Endothelial cell of umbilical vein (primary cell): ENCODE measurements at regions not wholly inside any gene's neighbourhood (a gene's known extent, or its start where the extent isn't known, plus 50 kb on each side); places are given as distances from the start of the nearest gene placed in this dataset.

ENCODE experiments used
- BruUV-seq: library from RNA; stranded (reverse); fragments of 400-500 nt; replicated peaks from 2 replicates; lab custom pipeline; 2021; lab: Mats Ljungman, UMichigan
- CTCF ChIA-PET: fragments of 300-600, 350-600 bp; sonication (Branson Sonifier 250); formaldehyde crosslinking; loops from one replicate; lab custom pipeline; 2021; ENCODE audit warnings: antibody characterized with exemption, inconsistent platforms; lab: Charles Lee
- POLR2A ChIA-PET: fragments of 300-600, 350-600 bp; sonication (Branson Sonifier 250); formaldehyde crosslinking; loops from one replicate; lab custom pipeline; 2021; ENCODE audit warnings: antibody characterized with exemption, inconsistent platforms; lab: Charles Lee
- DNase-seq: peaks from one replicate; pipeline ENCODE4 v3.0.0-alpha.2; 2011; ENCODE audit warnings: low read depth, low spot score
- FAIRE-seq: peaks from 2 replicates; lab custom pipeline; 2011; peaks lifted over from hg19 to GRCh38; lab: Jason Lieb, UNC
- H2AFZ ChIP-seq: 2 replicates; pipeline ENCODE4 v1.6.0; 2012; ENCODE audit warnings: low read depth, low read length, control low read depth, inconsistent platforms
- H3K27ac ChIP-seq: 2 replicates; pipeline ENCODE4 v1.5.1; 2011; ENCODE audit warnings: low read depth, mild to moderate bottlenecking, control low read depth, low read length, moderate library complexity; ENCODE audit not compliant: insufficient read depth
- H3K27me3 ChIP-seq, 2 experiments: 2 replicates each; pipeline versions ENCODE4 v1.6.0 to v1.6.1; 2011; ENCODE audit warnings: low read length in 2 of 2, mixed read lengths in 1 of 2; ENCODE audit not compliant: control insufficient read depth in 2 of 2, insufficient read depth in 2 of 2
- H3K36me3 ChIP-seq, 2 experiments: 2 replicates in 1 of 2; 3 replicates in 1 of 2; pipeline ENCODE4 v1.5.1; 2011; ENCODE audit warnings: low read length in 2 of 2, mild to moderate bottlenecking in 1 of 2, moderate library complexity in 1 of 2; ENCODE audit not compliant: control insufficient read depth in 2 of 2, insufficient read depth in 2 of 2; ENCODE audit errors: extremely low read depth in 1 of 2
- H3K4me1 ChIP-seq: 3 replicates; pipeline ENCODE4 v1.5.1; 2011; ENCODE audit warnings: mild to moderate bottlenecking, low read length; ENCODE audit not compliant: control insufficient read depth, insufficient read depth; ENCODE audit errors: extremely low read depth
- H3K4me2 ChIP-seq: 2 replicates; pipeline ENCODE4 v1.6.1; 2011; ENCODE audit warnings: low read length, control low read depth, mixed read lengths; ENCODE audit not compliant: insufficient read depth
- H3K4me3 ChIP-seq, 3 experiments: fragments of 200-600 bp in 1 of 3; sonication (generic), shearing (Covaris generic) in 1 of 3; replicated peaks in 1 of 3; 2 replicates each; pipeline ENCODE4 v1.5.1; 2011 to 2016; ENCODE audit warnings: control low read depth in 3 of 3, low read length in 3 of 3, mild to moderate bottlenecking in 2 of 3, inconsistent platforms in 1 of 3, low read depth in 1 of 3, moderate library complexity in 1 of 3; ENCODE audit not compliant: insufficient read depth in 1 of 3
- H3K79me2 ChIP-seq: 2 replicates; pipeline ENCODE4 v1.6.0; 2012; ENCODE audit warnings: low read length, inconsistent platforms; ENCODE audit not compliant: control insufficient read depth, insufficient read depth
- H3K9ac ChIP-seq: replicated peaks from 2 replicates; pipeline ENCODE3; 2011; ENCODE audit warnings: low read length, control low read depth; ENCODE audit not compliant: insufficient read depth; ENCODE audit errors: extremely low read depth
- H3K9me1 ChIP-seq: replicated peaks from 3 replicates; pipeline ENCODE4 v1.6.0; 2011; ENCODE audit warnings: mild to moderate bottlenecking, low read length; ENCODE audit not compliant: control insufficient read depth, insufficient read depth; ENCODE audit errors: extremely low read depth
- H3K9me3 ChIP-seq: replicated peaks from 2 replicates; pipeline ENCODE4 v1.5.1; 2012; ENCODE audit warnings: low read length, inconsistent platforms; ENCODE audit not compliant: control insufficient read depth, insufficient read depth
- H4K20me1 ChIP-seq: replicated peaks from 2 replicates; pipeline ENCODE3; 2011; ENCODE audit warnings: mild to moderate bottlenecking, low read length; ENCODE audit not compliant: control insufficient read depth, insufficient read depth; ENCODE audit errors: extremely low read depth
- FOS ChIP-seq: IDR thresholded peaks from 2 replicates; pipeline ENCODE4 v1.6.1; 2011; ENCODE audit warnings: mild to moderate bottlenecking, low read length, moderate library complexity, borderline replicate concordance; ENCODE audit not compliant: insufficient read depth
- GATA2 ChIP-seq: IDR thresholded peaks from 2 replicates; pipeline ENCODE4 v1.7.0; 2011; ENCODE audit warnings: low read depth, mild to moderate bottlenecking, moderate library complexity, mixed read lengths, low read length; ENCODE audit not compliant: insufficient read length, insufficient read depth
- JUN ChIP-seq: IDR thresholded peaks from 2 replicates; pipeline ENCODE4 v1.6.1; 2011; ENCODE audit warnings: borderline replicate concordance, low read depth; ENCODE audit not compliant: insufficient read length, insufficient read depth
- POLR2A ChIP-seq: IDR thresholded peaks from 2 replicates; pipeline ENCODE4 v1.6.1; 2012; ENCODE audit warnings: low read depth, mild to moderate bottlenecking, control low read depth, low read length
- POLR2AphosphoS5 ChIP-seq: IDR thresholded peaks from 2 replicates; pipeline ENCODE4 v1.6.1; 2012; ENCODE audit warnings: low read depth, mild to moderate bottlenecking, control low read depth, low read length, moderate library complexity; ENCODE audit not compliant: insufficient read depth
- dilution Hi-C: fragments of 300-500 bp; cut with MboI; formaldehyde crosslinking; loops from one replicate; pipeline ENCODE4 v1.15.0; 2019; ENCODE audit warnings: low sequenced_read_pairs; ENCODE audit not compliant: extremely low pct_ligation_motif_present
- intact Hi-C: fragments of 100-400 bp; cut with micrococcal nuclease; formaldehyde crosslinking; loops from one replicate; pipeline ENCODE4 v1.10.0; 2022
- TF ChIP-seq, protein P1 (sequence below): IDR thresholded peaks from 2 replicates; pipeline ENCODE4 v1.6.1; 2011; ENCODE audit not compliant: insufficient read depth, insufficient read length

DNA sequence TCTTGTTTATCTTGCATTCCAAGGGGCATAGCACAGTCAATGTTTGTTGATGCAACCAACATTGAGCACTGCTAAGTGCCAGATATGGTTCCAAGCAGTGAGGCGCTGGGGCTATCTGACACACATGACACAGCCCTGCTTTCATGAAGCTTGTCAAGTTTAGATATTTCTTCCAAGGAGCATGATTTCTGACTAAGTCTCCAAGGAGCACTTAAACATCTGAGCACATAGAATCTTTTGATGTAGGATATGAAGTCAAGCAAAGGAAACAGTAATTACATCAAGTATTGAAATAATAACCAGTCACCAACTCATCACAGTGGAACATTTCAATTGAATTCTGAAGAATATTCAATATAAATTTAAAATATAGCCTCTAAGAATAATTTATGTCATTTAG is 177.8 kb upstream of the USP15 start:
- H3K27me3 ChIP-seq, result no peaks in the 10 kb centered on the region
- ChIA-PET CTCF (no interaction called here), POLR2A (no interaction called here)
- H3K9ac ChIP-seq, result no peak overlapping the region
- no peaks in the 10 kb centered on the region for H3K36me3 ChIP-seq
- H3K79me2 ChIP-seq, result no peaks in the 10 kb centered on the region
- TF ChIP-seq GATA2 (no peak), FOS (no peak)
- no peaks in the 10 kb centered on the region for H4K20me1 ChIP-seq
- no TSS peak for BruUV-seq
- no peak overlapping the region for H3K4me3 ChIP-seq
- no peak overlapping the region for H3K27ac ChIP-seq
- H3K4me2 ChIP-seq, result no peak overlapping the region
- H3K9me1 ChIP-seq, result no peaks in the 10 kb centered on the region
- FAIRE-seq (no peak), DNase-seq (no peak)
- no peaks in the 10 kb centered on the region for H3K9me3 ChIP-seq
- intact Hi-C loops, result no loop called here
- H2AFZ ChIP-seq, result no peak overlapping the region
- dilution Hi-C loops, result no loop called here
- no peaks in the 10 kb centered on the region for H3K4me1 ChIP-seq

DNA sequence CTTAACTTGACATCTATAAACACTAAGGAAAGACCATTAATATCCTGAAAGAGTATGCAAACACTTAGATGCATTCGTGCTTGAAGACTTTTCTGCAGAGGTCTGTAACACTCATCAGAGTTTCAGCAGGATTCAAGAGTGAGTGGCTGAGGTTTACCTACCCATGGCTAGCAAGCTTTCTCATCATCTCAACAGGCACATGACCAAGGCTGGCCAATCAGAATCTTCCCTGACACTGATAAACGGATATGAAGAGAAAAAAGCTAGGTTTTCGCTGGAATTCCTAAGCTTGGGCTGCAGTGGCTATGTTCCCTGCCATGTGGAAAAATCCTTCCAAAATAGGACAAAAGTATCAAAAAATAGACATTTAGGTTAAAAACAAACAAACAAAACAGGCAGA is 162.1 kb upstream of the USP15 start:
- no peak overlapping the region for H3K4me3 ChIP-seq
- no peaks in the 10 kb centered on the region for H3K4me1 ChIP-seq
- no peak overlapping the region for H2AFZ ChIP-seq
- no peaks in the 10 kb centered on the region for H3K36me3 ChIP-seq
- CTCF ChIA-PET, result no interaction called here
- H3K79me2 ChIP-seq, result no peaks in the 10 kb centered on the region
- POLR2A ChIA-PET, result no interaction called here
- no peak overlapping the region for H3K27ac ChIP-seq
- intact Hi-C loops (no loop called here), dilution Hi-C loops (no loop called here)
- no peaks in the 10 kb centered on the region for H3K27me3 ChIP-seq
- no peak overlapping the region for H3K4me2 ChIP-seq
- H3K9ac ChIP-seq, result no peak overlapping the region
- BruUV-seq, result no TSS peak
- DNase-seq, result no peak
- no peaks in the 10 kb centered on the region for H4K20me1 ChIP-seq
- H3K9me1 ChIP-seq, result no peaks in the 10 kb centered on the region
- no peak for FAIRE-seq
- TF ChIP-seq, protein P1, sequence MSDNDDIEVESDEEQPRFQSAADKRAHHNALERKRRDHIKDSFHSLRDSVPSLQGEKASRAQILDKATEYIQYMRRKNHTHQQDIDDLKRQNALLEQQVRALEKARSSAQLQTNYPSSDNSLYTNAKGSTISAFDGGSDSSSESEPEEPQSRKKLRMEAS, result no peak
- TF ChIP-seq JUN (no peak), POLR2AphosphoS5 (no peak), POLR2A (no peak)
- no peaks in the 10 kb centered on the region for H3K9me3 ChIP-seq
